ENCODE measurements at regions not wholly inside any gene's neighbourhood (a gene's known extent, or its start where the extent isn't known, plus 50 kb on each side); places are given as distances from the start of the nearest gene placed in this dataset.
A peak's percentile ranks its signal among the peaks of the same experiment; 100 is the strongest.

DNA sequence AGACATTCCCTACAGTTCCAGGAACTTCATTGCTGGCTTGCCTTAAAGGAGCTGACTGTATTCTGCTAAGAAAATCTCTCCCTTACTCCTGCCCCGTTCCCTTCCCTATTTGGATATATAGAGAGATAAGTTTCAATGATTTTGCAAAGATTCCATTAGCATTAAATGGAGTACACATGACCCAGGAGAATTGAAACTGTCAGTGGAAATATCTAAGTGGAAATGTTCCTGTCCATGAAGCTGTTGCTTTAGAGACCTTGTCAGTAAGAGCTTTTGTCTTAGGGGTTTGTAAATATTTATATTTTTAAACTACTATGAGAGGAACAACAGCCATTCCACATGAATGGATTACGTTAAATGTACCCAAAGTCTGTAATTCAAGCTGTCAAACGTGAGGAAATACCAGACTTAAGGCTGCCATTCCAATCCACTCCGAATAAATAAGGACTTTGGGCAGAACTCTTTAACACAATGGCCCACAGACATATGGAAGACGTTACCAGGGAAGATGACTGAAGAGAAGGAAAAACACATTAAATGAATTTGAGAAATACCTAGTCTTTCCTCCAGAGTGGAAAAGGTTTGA is 387.1 kb upstream of the PAPPA start:
- WGBS (ENCODE audit: low lambda C conversion rate, missing lambda C conversion rate) = 40% methylated on average over 5 of the region's 5 CpGs
- no peaks in the 10 kb centered on the region for H3K9me3 ChIP-seq (ENCODE audit: low read depth)

DNA sequence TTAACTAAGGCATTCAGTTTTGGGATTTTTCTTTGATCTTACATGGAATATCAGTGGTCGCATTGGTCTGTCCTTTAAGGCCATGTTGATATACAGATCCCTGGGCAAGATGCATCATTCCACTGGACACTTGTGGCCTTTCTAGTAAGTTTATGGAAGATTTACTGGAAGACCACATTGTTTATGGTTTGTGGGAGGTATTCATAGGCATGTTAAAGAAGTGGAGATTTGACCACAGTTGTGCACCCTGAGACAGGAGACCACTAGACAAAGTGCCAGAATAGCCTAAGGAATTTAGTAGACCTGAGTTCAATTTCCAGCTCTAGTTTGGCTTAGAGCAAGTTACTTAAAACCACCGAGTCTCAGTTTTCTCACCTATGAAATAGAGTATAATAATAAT is 383.1 kb upstream of the PAPPA start:
- Histone ChIP-seq H3K36me3 (replicated peaks; ENCODE audit: insufficient read depth, low read depth) (no peaks in the 10 kb centered on the region), H3K4me2 (no peak overlapping the region), H3K27me3 (no peaks in the 10 kb centered on the region), H3K9me3 (ENCODE audit: low read depth) (no peaks in the 10 kb centered on the region), H3K4me3 (no peak overlapping the region), H3K9me2 (replicated peaks; ENCODE audit: insufficient read depth) (no peaks in the 10 kb centered on the region), H3K27ac (no peak overlapping the region), H4K20me1 (ENCODE audit: insufficient read depth, poor library complexity, severe bottlenecking) (no peaks in the 10 kb centered on the region), H3K4me1 (ENCODE audit: insufficient read depth) (no peaks in the 10 kb centered on the region), H3K79me2 (no peaks in the 10 kb centered on the region), H2AFZ (no peak overlapping the region)
- no peak for DNase-seq (ENCODE audit: low spot score)
- WGBS (ENCODE audit: low lambda C conversion rate, missing lambda C conversion rate) = 92% methylated on average over 2 of the region's 2 CpGs
- no peak for TF ChIP-seq EZH2 (IDR thresholded peaks at IDR 0.05; ENCODE audit: borderline replicate concordance)
- TF ChIP-seq CTCF (IDR thresholded peaks at IDR 0.05; ENCODE audit: poor library complexity) = no peak
- no peak for TF ChIP-seq EZH2phosphoT487 (IDR thresholded peaks at IDR 0.05; ENCODE audit: low read depth, severe bottlenecking, unreplicated experiment)

More for the DNA sequence above, 387.1 kb upstream of the PAPPA start:
- Histone ChIP-seq H3K27me3 (no peaks in the 10 kb centered on the region), H4K20me1 (ENCODE audit: insufficient read depth, poor library complexity, severe bottlenecking) (no peaks in the 10 kb centered on the region), H3K4me2 (no peak overlapping the region), H3K9me2 (replicated peaks; ENCODE audit: insufficient read depth) (no peaks in the 10 kb centered on the region), H3K36me3 (replicated peaks; ENCODE audit: insufficient read depth, low read depth) (no peaks in the 10 kb centered on the region), H3K4me3 (no peak overlapping the region), H3K4me1 (ENCODE audit: insufficient read depth) (no peaks in the 10 kb centered on the region), H2AFZ (no peak overlapping the region), H3K79me2 (no peaks in the 10 kb centered on the region), H3K27ac (peak overlapping the region; percentile 66)
- TF ChIP-seq CTCF (IDR thresholded peaks at IDR 0.05; ENCODE audit: poor library complexity) (no peak), EZH2 (IDR thresholded peaks at IDR 0.05; ENCODE audit: borderline replicate concordance) (no peak), EZH2phosphoT487 (IDR thresholded peaks at IDR 0.05; ENCODE audit: low read depth, severe bottlenecking, unreplicated experiment) (no peak)
- DNase-seq (ENCODE audit: low spot score) = peak; percentile 9

DNA sequence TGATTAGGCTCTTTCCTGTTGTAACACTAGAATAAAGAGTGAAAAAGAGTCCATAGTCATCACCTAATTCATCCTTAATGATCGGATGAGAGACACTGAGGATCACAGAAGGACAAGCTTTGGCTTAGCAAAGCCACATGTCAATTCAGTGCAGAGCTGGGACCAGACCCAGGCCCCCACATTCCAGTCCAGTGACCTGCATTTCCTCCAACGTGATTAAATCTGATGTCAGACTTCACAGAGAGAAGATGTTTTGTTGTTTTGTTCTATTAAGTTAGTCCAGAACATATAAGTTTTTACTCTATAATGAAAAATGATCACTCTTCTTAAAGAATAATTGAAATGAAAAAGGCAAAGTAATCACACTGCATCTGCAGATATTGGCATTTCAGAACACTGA is 377.9 kb upstream of the PAPPA start:
- no peak for TF ChIP-seq EZH2 (IDR thresholded peaks at IDR 0.05; ENCODE audit: borderline replicate concordance)
- no peak for TF ChIP-seq EZH2phosphoT487 (IDR thresholded peaks at IDR 0.05; ENCODE audit: low read depth, severe bottlenecking, unreplicated experiment)
- no peak for TF ChIP-seq CTCF (IDR thresholded peaks at IDR 0.05; ENCODE audit: poor library complexity)
- 44% methylated on average over 2 of the region's 2 CpGs for WGBS (ENCODE audit: low lambda C conversion rate, missing lambda C conversion rate)
- Histone ChIP-seq H3K27ac (no peak overlapping the region), H3K27me3 (no peaks in the 10 kb centered on the region), H4K20me1 (ENCODE audit: insufficient read depth, poor library complexity, severe bottlenecking) (no peaks in the 10 kb centered on the region), H3K4me2 (no peak overlapping the region), H3K36me3 (replicated peaks; ENCODE audit: insufficient read depth, low read depth) (no peaks in the 10 kb centered on the region), H3K4me3 (no peak overlapping the region), H3K4me1 (ENCODE audit: insufficient read depth) (no peaks in the 10 kb centered on the region), H3K9me3 (ENCODE audit: low read depth) (no peaks in the 10 kb centered on the region), H3K9me2 (replicated peaks; ENCODE audit: insufficient read depth) (no peaks in the 10 kb centered on the region), H2AFZ (no peak overlapping the region), H3K79me2 (no peaks in the 10 kb centered on the region)
- no peak for DNase-seq (ENCODE audit: low spot score)
